BLaER1 treated with 17β-estradiol and CSF1 and Interleukin-3, amounts not matched to agents 10 nM and 100 nM (cell line): ENCODE measurements at regions not wholly inside any gene's neighbourhood (a gene's known extent, or its start where the extent isn't known, plus 50 kb on each side); places are given as distances from the start of the nearest gene placed in this dataset.

Experiments used
- H3K27ac ChIP-seq, 11 experiments: shearing (Covaris generic); formaldehyde crosslinking; 2 replicates each; pipeline ENCODE4 v1.8.1; 2022
- H3K27me3 ChIP-seq, 11 experiments: shearing (Covaris generic); formaldehyde crosslinking; 2 replicates each; pipeline ENCODE4 v1.8.1; 2022
- H3K36me3 ChIP-seq, 11 experiments: shearing (Covaris generic); formaldehyde crosslinking; 2 replicates each; pipeline ENCODE4 v1.8.1; 2022
- H3K4me1 ChIP-seq, 10 experiments: shearing (Covaris generic); formaldehyde crosslinking; 2 replicates each; pipeline ENCODE4 v1.8.1; 2022
- H3K4me2 ChIP-seq, 11 experiments: shearing (Covaris generic); formaldehyde crosslinking; 2 replicates each; pipeline ENCODE4 v1.8.1; 2022
- H3K4me3 ChIP-seq, 10 experiments: shearing (Covaris generic); formaldehyde crosslinking; 2 replicates each; pipeline ENCODE4 v1.8.1; 2022
- H3K9ac ChIP-seq, 11 experiments: shearing (Covaris generic); formaldehyde crosslinking; 2 replicates each; pipeline ENCODE4 v1.8.1; 2022
- H3K9me3 ChIP-seq, 11 experiments: shearing (Covaris generic); formaldehyde crosslinking; replicated peaks in 1 of 11; 2 replicates each; pipeline ENCODE4 v1.8.1; 2022
- H4K20me1 ChIP-seq, 11 experiments: shearing (Covaris generic); formaldehyde crosslinking; 2 replicates each; pipeline ENCODE4 v1.8.1; 2022
- Cebpa-rat ChIP-seq, 11 experiments: shearing (Covaris generic); IDR thresholded peaks; 2 replicates each; pipeline ENCODE4 v1.8.1; 2022

DNA sequence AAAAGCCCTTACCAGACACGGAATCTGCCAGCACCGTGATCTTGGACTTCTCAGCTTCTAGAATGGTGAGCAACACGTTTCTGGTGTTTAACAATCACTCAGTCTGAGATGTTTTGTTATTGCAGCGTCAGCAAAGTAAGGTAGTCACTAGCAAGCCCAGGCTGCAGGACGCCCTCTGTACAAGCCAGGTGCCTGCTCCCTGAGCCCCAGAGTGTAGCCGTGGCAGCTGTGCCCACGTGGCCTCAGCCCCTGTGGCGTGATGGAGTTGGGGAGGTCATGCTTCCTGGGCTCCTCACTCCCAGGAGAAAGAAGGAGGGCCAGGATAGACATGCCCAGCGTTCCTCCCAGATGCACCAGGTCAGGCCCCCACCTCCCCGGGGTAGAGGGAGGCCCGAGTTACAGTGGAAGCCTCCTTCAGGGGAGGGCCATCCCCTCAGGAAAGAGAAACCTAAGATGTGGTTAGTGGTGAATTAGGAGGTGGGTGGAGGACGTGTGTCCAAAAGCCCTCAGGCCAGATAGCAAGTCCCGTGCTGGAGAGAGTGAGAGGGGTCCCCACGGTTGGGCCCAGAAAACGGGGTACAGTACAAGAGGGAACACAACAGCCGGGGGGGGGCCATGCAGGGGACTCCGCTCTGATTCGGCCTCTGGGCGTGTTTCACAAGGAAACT, 169.6 kb upstream of the SOX1 start:
- H3K9me3 ChIP-seq = peaks cover 0 to 13% (median 7%) of the 10 kb centered on the region in 11 experiments; a peak in 10 of 22 replicates
- no peaks in the 10 kb centered on the region for H3K36me3 ChIP-seq
- H4K20me1 ChIP-seq = no peaks in the 10 kb centered on the region; a peak in 1 of 22 replicates
- H3K4me3 ChIP-seq = no peak overlapping the region
- no peaks in the 10 kb centered on the region for H3K27me3 ChIP-seq
- H3K4me1 ChIP-seq = peaks cover 0 to 18% (median 10%) of the 10 kb centered on the region in 10 experiments; a peak in 13 of 20 replicates
- H3K4me2 ChIP-seq = peak overlapping the region in 7 of 11 experiments; percentile 5 to 52 (median 32); a peak in 12 of 22 replicates
- no peak overlapping the region for H3K27ac ChIP-seq
- H3K9ac ChIP-seq = no peak overlapping the region
- TF ChIP-seq Cebpa-rat (IDR thresholded peaks at IDR 0.05) = no peak

DNA sequence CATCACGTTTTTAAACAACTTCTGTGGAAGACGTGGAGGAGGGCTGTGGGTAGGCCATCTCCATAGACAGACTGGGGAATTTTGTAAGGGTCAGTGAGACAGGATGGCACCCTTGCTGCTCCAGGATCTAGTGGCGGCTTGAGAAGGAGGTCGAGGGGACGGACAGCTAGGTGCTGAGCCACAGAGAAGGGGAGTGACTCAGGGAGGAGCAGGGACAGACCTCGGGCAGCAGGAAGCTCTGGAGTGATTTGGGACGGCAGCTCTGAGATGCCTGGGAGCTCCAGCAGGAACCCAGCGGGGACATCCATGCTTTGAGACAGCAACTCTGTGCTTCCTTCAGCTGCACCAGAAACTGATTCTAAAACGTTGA, 169.1 kb upstream of the SOX1 start:
- H3K4me3 ChIP-seq = no peak overlapping the region
- peaks cover 0 to 12% (median 7%) of the 10 kb centered on the region in 11 experiments; a peak in 10 of 22 replicates for H3K9me3 ChIP-seq
- H3K4me2 ChIP-seq = peak overlapping the region in 7 of 11 experiments; percentile 5 to 52 (median 32); a peak in 9 of 22 replicates
- no peaks in the 10 kb centered on the region; a peak in 1 of 22 replicates for H4K20me1 ChIP-seq
- no peaks in the 10 kb centered on the region for H3K27me3 ChIP-seq
- H3K9ac ChIP-seq = no peak overlapping the region
- no peak overlapping the region for H3K27ac ChIP-seq
- H3K4me1 ChIP-seq = peaks cover 0 to 18% (median 10%) of the 10 kb centered on the region in 10 experiments; a peak in 13 of 20 replicates
- no peak for TF ChIP-seq Cebpa-rat (IDR thresholded peaks at IDR 0.05)
- H3K36me3 ChIP-seq = no peaks in the 10 kb centered on the region

GRCh38 chr13:111898956-111899713, 167.8 kb upstream of the SOX1 start:
- Histone ChIP-seq H3K4me1 (peaks cover 0 to 18% (median 10%) of the 10 kb centered on the region in 10 experiments; a peak in 13 of 20 replicates), H3K27me3 (no peaks in the 10 kb centered on the region), H3K4me2 (no peak overlapping the region), H3K4me3 (no peak overlapping the region), H4K20me1 (no peaks in the 10 kb centered on the region; a peak in 1 of 22 replicates), H3K36me3 (no peaks in the 10 kb centered on the region), H3K9me3 (no peaks in the 10 kb centered on the region; a peak in 2 of 22 replicates), H3K27ac (no peak overlapping the region), H3K9ac (no peak overlapping the region)
- no peak for TF ChIP-seq Cebpa-rat (IDR thresholded peaks at IDR 0.05)

DNA sequence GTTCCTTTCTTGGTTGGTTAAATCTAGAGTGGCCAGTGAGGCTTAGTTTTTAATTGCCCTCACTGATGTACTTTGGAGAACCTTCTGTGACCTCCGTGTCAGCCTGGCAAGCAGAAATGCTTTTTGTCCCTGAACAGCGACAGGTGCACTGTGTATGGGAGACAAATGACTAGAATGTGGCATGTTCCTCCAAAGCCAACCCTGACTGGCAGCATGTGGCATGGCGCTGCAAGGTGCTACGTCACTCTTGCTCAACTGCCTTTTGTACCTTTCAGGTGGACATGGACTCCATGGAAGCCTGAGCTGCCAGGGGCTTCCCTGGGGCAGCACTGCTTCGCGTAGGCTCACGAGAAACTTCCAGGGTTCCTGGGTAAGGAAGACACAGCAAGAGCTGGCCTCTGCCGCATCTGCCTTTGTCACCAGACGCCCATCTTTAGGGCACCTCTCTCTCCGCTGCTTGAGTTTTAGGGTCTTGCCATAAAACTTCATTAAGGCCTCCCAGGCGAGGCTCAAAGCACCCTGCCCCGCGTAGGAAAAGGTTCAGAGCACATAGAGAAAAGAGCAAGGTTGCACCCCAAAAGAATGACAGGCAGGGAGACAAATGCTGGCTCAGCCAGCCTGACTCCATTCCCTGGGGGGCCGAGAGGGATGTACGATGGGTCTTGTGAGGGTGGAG, 167.1 kb upstream of the SOX1 start:
- Histone ChIP-seq H3K27me3 (no peaks in the 10 kb centered on the region), H3K27ac (no peak overlapping the region), H3K9me3 (no peaks in the 10 kb centered on the region), H4K20me1 (no peaks in the 10 kb centered on the region; a peak in 1 of 22 replicates), H3K4me2 (0 out of 22 replicates have a peak overlapping the region, but pooled peaks of 1 of the 11 experiments have one; percentile 13), H3K4me3 (no peak overlapping the region), H3K36me3 (no peaks in the 10 kb centered on the region), H3K4me1 (peaks cover 0 to 18% (median 10%) of the 10 kb centered on the region in 10 experiments; a peak in 13 of 20 replicates), H3K9ac (no peak overlapping the region)
- no peak for TF ChIP-seq Cebpa-rat (IDR thresholded peaks at IDR 0.05)

DNA sequence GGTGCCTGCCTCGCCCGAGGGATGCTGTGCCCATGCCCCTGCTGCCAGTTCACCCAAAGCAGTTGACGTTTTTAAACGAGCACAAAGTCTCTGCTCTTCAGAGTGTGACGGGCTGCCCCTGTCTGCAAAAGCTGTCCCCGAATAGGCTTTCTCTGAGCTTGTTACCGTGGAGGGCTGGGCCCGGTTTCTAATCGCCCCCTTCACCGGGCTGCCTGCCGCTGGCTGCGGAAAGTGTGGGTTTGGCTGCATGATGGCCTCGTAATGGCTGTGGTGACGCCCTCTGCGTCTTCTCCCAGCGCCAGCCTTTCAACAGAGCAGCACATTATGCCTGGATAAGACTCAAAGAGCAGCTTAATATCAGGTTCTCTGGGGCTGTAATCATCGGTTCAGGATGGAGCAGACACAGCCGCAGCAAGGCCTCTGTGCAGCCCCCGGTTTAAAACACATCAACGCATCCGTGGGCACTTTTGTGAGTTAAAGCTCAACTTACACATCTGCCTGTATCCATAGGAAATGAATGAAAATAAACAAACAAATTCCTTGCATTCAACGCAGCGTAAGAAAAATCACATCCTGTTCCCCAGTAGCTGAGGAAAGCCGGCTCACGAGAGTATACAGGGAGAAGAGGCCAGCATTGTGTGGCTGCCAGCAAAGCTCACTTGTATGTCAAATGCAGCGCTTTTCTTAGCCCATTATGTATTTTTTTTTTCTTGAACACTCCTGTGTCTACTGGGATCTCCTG, 166.4 kb upstream of the SOX1 start:
- no peak overlapping the region for H3K27ac ChIP-seq
- no peaks in the 10 kb centered on the region for H3K36me3 ChIP-seq
- H3K27me3 ChIP-seq = no peaks in the 10 kb centered on the region
- H3K4me1 ChIP-seq = peaks cover 0 to 18% (median 10%) of the 10 kb centered on the region in 10 experiments; a peak in 13 of 20 replicates
- TF ChIP-seq Cebpa-rat (IDR thresholded peaks at IDR 0.05) = no peak
- H4K20me1 ChIP-seq = no peaks in the 10 kb centered on the region; a peak in 1 of 22 replicates
- no peak overlapping the region for H3K9ac ChIP-seq
- no peaks in the 10 kb centered on the region; a peak in 1 of 22 replicates for H3K9me3 ChIP-seq
- H3K4me3 ChIP-seq = no peak overlapping the region
- 0 out of 22 replicates have a peak overlapping the region, but pooled peaks of 1 of the 11 experiments have one; percentile 13 for H3K4me2 ChIP-seq

GRCh38 chr13:111901267-111901915, 165.6 kb upstream of the SOX1 start:
- no peaks in the 10 kb centered on the region for H3K36me3 ChIP-seq
- no peak overlapping the region for H3K27ac ChIP-seq
- H4K20me1 ChIP-seq = no peaks in the 10 kb centered on the region
- no peaks in the 10 kb centered on the region; a peak in 1 of 22 replicates for H3K9me3 ChIP-seq
- H3K9ac ChIP-seq = no peak overlapping the region
- no peak for TF ChIP-seq Cebpa-rat (IDR thresholded peaks at IDR 0.05)
- no peaks in the 10 kb centered on the region for H3K27me3 ChIP-seq
- no peak overlapping the region for H3K4me3 ChIP-seq
- H3K4me2 ChIP-seq = no peak overlapping the region
- H3K4me1 ChIP-seq = peaks cover 0 to 18% (median 8%) of the 10 kb centered on the region in 10 experiments; a peak in 13 of 20 replicates

GRCh38 chr13:111902726-111903125, 164.2 kb upstream of the SOX1 start:
- H3K36me3 ChIP-seq = no peaks in the 10 kb centered on the region
- H3K9me3 ChIP-seq = no peaks in the 10 kb centered on the region; a peak in 1 of 22 replicates
- no peaks in the 10 kb centered on the region for H4K20me1 ChIP-seq
- no peak overlapping the region for H3K9ac ChIP-seq
- no peaks in the 10 kb centered on the region for H3K27me3 ChIP-seq
- H3K4me2 ChIP-seq = no peak overlapping the region
- TF ChIP-seq Cebpa-rat (IDR thresholded peaks at IDR 0.05) = no peak
- no peak overlapping the region for H3K27ac ChIP-seq
- no peak overlapping the region for H3K4me3 ChIP-seq
- H3K4me1 ChIP-seq = peaks cover 0 to 8% (median 0%) of the 10 kb centered on the region in 10 experiments; a peak in 6 of 20 replicates

- Histone ChIP-seq H3K27me3 (no peaks in the 10 kb centered on the region), H3K36me3 (no peaks in the 10 kb centered on the region), H3K9me3 (no peaks in the 10 kb centered on the region; a peak in 1 of 22 replicates), H3K4me2 (no peak overlapping the region), H3K27ac (no peak overlapping the region), H3K9ac (no peak overlapping the region), H4K20me1 (no peaks in the 10 kb centered on the region), H3K4me1 (0 out of 20 replicates have a peak, but pooled peaks cover 0 to 6% (median 0%) of the 10 kb centered on the region in 10 experiments), H3K4me3 (no peak overlapping the region)
- no peak for TF ChIP-seq Cebpa-rat (IDR thresholded peaks at IDR 0.05)
Measured at GRCh38 chr13:111903143-111903542, 163.8 kb upstream of the SOX1 start.
